Inflammatory macrophage (primary cell): ENCODE measurements at regions not wholly inside any gene's neighbourhood (a gene's known extent, or its start where the extent isn't known, plus 50 kb on each side); places are given as distances from the start of the nearest gene placed in this dataset.
"Not testable (repeated sequence)": the region's sequence is repeated elsewhere in the genome, so short reads cannot be mapped to it uniquely, and the experiment has no call there.

ENCODE experiments used
- DNase-seq, 2 donors: peaks; one replicate each; pipeline ENCODE4 v3.0.0-alpha.2; 2020 to 2022

GRCh38 chr13:110811008-110811720 is 97.7 kb downstream of the ING1 start:
- DNase-seq, result no peak

GRCh38 chr13:110811771-110812120 is 98.2 kb downstream of the ING1 start:
- DNase-seq, result no peak

- no peak for DNase-seq
Observed at GRCh38 chr13:110812121-110812868, 98.8 kb downstream of the ING1 start.

- no peak for DNase-seq
Observed at GRCh38 chr13:110812869-110813645, 99.6 kb downstream of the ING1 start.

- DNase-seq, result no peak
Observed at GRCh38 chr13:110813646-110814624, 100.4 kb downstream of the ING1 start.

- no peak for DNase-seq
Observed at GRCh38 chr13:110815471-110816204, 99.2 kb downstream of the ANKRD10 start.

- DNase-seq, result no peak
Observed at GRCh38 chr13:110816500-110816899, 98.4 kb downstream of the ANKRD10 start.

- no peak for DNase-seq
Observed at GRCh38 chr13:110817143-110817542, 97.7 kb downstream of the ANKRD10 start.

- no peak for DNase-seq
Observed at GRCh38 chr13:110818747-110819146, 96.1 kb downstream of the ANKRD10 start.

GRCh38 chr13:110819203-110820014 is 95.5 kb downstream of the ANKRD10 start:
- DNase-seq, result peak; percentile 75 to 78

GRCh38 chr13:110820322-110820721 is 94.5 kb downstream of the ANKRD10 start:
- DNase-seq, result no peak

GRCh38 chr13:110821837-110822668 is 92.8 kb downstream of the ANKRD10 start:
- not testable (repeated sequence) for DNase-seq

GRCh38 chr13:110822669-110822945 is 92.3 kb downstream of the ANKRD10 start:
- no peak for DNase-seq

GRCh38 chr13:110824702-110825300 is 90.1 kb downstream of the ANKRD10 start:
- no peak for DNase-seq

GRCh38 chr13:110825516-110825915 is 89.4 kb downstream of the ANKRD10 start:
- DNase-seq, result no peak

- no peak for DNase-seq
Observed at GRCh38 chr13:110826101-110826500, 88.8 kb downstream of the ANKRD10 start.

- no peak for DNase-seq
Observed at GRCh38 chr13:110826861-110827672, 87.8 kb downstream of the ANKRD10 start.
